ENCODE measurements at regions not wholly inside any gene's neighbourhood (a gene's known extent, or its start where the extent isn't known, plus 50 kb on each side); places are given as distances from the start of the nearest gene placed in this dataset.

DNA sequence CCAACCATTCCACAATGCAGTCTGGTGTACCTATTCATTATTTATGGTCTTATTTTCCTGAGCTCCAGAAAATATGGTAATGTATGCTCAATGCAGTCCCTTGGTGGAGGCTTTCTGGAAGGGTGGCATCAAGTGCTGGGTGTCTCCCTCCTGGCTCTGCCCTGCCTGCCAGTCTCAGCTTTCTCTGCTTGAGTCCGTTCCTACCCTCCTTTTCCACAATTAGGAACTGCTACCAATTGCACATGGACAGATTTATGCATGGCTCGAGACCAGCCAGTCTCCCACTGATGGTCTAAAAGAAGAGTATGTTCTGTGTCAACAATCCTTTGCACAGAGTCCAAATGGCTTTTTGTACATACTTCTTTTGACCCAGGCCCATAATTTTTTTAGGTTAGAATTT lies 189.8 kb downstream of the TLE1 start:
- Mint-ChIP-seq H3K36me3 (ENCODE audit: insufficient read depth in 1 of 3, low read depth in 3 of 3) (no peaks in the 10 kb centered on the region), H3K9me3 (no peaks in the 10 kb centered on the region), H3K27me3 (ENCODE audit: low read depth) (no peaks in the 10 kb centered on the region), H3K4me1 (no peaks in the 10 kb centered on the region), H3K4me3 (no peak overlapping the region), H3K27ac (no peak overlapping the region)
- H2AFZ ChIP-seq (ENCODE audit: low read length) = no peak overlapping the region
- H2AK5ac ChIP-seq (ENCODE audit: insufficient read length, low read length) = no peak overlapping the region
- no peaks in the 10 kb centered on the region for H3K79me1 ChIP-seq (ENCODE audit: insufficient read depth, low read depth, low read length, poor library complexity, severe bottlenecking)
- H3K4ac ChIP-seq (ENCODE audit: low read depth, low read length) = no peak overlapping the region
- no CpG with 5 or more reads among the region's 2 CpGs for WGBS (ENCODE audit: extremely low coverage, insufficient read length, low lambda C conversion rate)
- H3K9ac ChIP-seq (ENCODE audit: extremely low read depth, insufficient read length, low read length) = no peak overlapping the region
- H3K79me2 ChIP-seq (ENCODE audit: insufficient read depth, low read length) = no peaks in the 10 kb centered on the region
- H4K5ac ChIP-seq (ENCODE audit: insufficient read length, low read depth, low read length) = no peak overlapping the region
- no peak overlapping the region for H3K23ac ChIP-seq (ENCODE audit: insufficient read length, low read depth, low read length)
- no peak overlapping the region for H2BK15ac ChIP-seq (ENCODE audit: low read depth, low read length)
- no peak overlapping the region for H2BK12ac ChIP-seq (ENCODE audit: insufficient read length, low read depth, low read length)
- H3K56ac ChIP-seq (ENCODE audit: insufficient read length, low read depth, low read length) = no peak overlapping the region
- H3K4me2 ChIP-seq (ENCODE audit: insufficient read depth, insufficient read length, low read length) = no peak overlapping the region
- no peak overlapping the region for H4K91ac ChIP-seq (ENCODE audit: insufficient read length, low read depth, low read length)
- no peak overlapping the region for H3K14ac ChIP-seq (ENCODE audit: insufficient read depth, low read length)
- no peak overlapping the region for H2BK20ac ChIP-seq (ENCODE audit: low read depth, low read length, poor library complexity, severe bottlenecking)
- no peak overlapping the region for H2BK120ac ChIP-seq (ENCODE audit: low read depth, low read length, poor library complexity, severe bottlenecking)
- H3K18ac ChIP-seq (ENCODE audit: insufficient read length, low read depth, low read length) = no peak overlapping the region
- no peaks in the 10 kb centered on the region for H3K23me2 ChIP-seq (ENCODE audit: insufficient read length, low read depth, low read length, poor library complexity, severe bottlenecking)
- H4K8ac ChIP-seq (replicated peaks; ENCODE audit: insufficient read length, low read depth, low read length) = no peak overlapping the region
- no peaks in the 10 kb centered on the region for H3K9me3 ChIP-seq (ENCODE audit: control insufficient read depth, low read depth, low read length)
- no peak overlapping the region for H2BK5ac ChIP-seq (ENCODE audit: insufficient read length, low read length)
- no peaks in the 10 kb centered on the region for H3K27me3 ChIP-seq (ENCODE audit: insufficient read depth, low read length)
- no peaks in the 10 kb centered on the region for H4K20me1 ChIP-seq (ENCODE audit: control insufficient read depth, insufficient read depth, insufficient read length)
- no peak overlapping the region for H3K27ac ChIP-seq (ENCODE audit: insufficient read length, low read depth, low read length)
- DNase-seq = no peak
- no peak overlapping the region for H3T11ph ChIP-seq (ENCODE audit: low read length)
- no peaks in the 10 kb centered on the region for H3K4me1 ChIP-seq (ENCODE audit: insufficient read depth, low read length)
- TF ChIP-seq, protein P1, sequence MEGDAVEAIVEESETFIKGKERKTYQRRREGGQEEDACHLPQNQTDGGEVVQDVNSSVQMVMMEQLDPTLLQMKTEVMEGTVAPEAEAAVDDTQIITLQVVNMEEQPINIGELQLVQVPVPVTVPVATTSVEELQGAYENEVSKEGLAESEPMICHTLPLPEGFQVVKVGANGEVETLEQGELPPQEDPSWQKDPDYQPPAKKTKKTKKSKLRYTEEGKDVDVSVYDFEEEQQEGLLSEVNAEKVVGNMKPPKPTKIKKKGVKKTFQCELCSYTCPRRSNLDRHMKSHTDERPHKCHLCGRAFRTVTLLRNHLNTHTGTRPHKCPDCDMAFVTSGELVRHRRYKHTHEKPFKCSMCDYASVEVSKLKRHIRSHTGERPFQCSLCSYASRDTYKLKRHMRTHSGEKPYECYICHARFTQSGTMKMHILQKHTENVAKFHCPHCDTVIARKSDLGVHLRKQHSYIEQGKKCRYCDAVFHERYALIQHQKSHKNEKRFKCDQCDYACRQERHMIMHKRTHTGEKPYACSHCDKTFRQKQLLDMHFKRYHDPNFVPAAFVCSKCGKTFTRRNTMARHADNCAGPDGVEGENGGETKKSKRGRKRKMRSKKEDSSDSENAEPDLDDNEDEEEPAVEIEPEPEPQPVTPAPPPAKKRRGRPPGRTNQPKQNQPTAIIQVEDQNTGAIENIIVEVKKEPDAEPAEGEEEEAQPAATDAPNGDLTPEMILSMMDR (conservative IDR thresholded peaks at IDR 0.05) = no peak

Data from H9 (cell line).